Fibroblast of lung (primary cell): ENCODE measurements at regions not wholly inside any gene's neighbourhood (a gene's known extent, or its start where the extent isn't known, plus 50 kb on each side); places are given as distances from the start of the nearest gene placed in this dataset.

ENCODE experiments used
- EZH2 ChIP-seq: IDR thresholded peaks from 2 replicates; pipeline ENCODE4 v1.5.1; 2012; ENCODE audit warnings: low read length, control low read depth, mild to moderate bottlenecking; ENCODE audit errors: missing control alignments
- TF ChIP-seq, protein P1 (sequence below), 2 donors: IDR thresholded peaks in 1 of 2; conservative IDR thresholded peaks in 1 of 2; 1 replicate in 1 of 2; 2 replicates in 1 of 2; pipeline ENCODE4 v1.5.1; 2011 to 2012; ENCODE audit warnings: low read length in 2 of 2, control low read depth in 1 of 2, inconsistent platforms in 1 of 2, low read depth in 1 of 2, mild to moderate bottlenecking in 1 of 2

DNA sequence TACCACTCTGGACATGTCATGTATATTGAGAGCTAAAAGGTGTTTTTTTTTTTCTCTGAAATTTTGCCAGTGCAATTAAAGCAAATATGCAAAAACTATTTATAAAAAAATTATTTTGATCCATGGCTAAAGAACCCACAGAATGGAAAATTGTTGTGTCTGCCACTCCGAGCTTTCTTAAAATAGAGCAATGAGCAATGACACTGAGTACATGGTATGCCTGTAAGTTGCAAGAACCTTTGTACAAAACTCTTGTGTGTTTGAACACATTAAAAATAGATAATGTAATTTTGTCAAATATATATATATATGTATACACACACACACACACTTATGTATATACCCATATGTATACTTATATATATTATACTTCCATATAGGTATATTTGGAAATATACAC, 1530.9 kb upstream of the B3GALT2 start:
- TF ChIP-seq, protein P1, sequence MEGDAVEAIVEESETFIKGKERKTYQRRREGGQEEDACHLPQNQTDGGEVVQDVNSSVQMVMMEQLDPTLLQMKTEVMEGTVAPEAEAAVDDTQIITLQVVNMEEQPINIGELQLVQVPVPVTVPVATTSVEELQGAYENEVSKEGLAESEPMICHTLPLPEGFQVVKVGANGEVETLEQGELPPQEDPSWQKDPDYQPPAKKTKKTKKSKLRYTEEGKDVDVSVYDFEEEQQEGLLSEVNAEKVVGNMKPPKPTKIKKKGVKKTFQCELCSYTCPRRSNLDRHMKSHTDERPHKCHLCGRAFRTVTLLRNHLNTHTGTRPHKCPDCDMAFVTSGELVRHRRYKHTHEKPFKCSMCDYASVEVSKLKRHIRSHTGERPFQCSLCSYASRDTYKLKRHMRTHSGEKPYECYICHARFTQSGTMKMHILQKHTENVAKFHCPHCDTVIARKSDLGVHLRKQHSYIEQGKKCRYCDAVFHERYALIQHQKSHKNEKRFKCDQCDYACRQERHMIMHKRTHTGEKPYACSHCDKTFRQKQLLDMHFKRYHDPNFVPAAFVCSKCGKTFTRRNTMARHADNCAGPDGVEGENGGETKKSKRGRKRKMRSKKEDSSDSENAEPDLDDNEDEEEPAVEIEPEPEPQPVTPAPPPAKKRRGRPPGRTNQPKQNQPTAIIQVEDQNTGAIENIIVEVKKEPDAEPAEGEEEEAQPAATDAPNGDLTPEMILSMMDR (conservative IDR thresholded peaks at IDR 0.05 in 1 of 2, IDR thresholded peaks at IDR 0.05 in 1 of 2; ENCODE audit: low read depth in 1 of 2, low read length in 2 of 2) = no peak
- TF ChIP-seq EZH2 = no peak
